Right atrium auricular region (tissue), 2 donors: ENCODE measurements at regions not wholly inside any gene's neighbourhood (a gene's known extent, or its start where the extent isn't known, plus 50 kb on each side); places are given as distances from the start of the nearest gene placed in this dataset.
"Not testable (repeated sequence)": the region's sequence is repeated elsewhere in the genome, so short reads cannot be mapped to it uniquely, and the experiment has no call there.

Experiments
- DNase-seq: peaks from one replicate; pipeline ENCODE4 v3.0.0-alpha.2; 2019; ENCODE audit warnings: low spot score
- H3K27ac ChIP-seq, 2 donors: fragments of 200-600 bp; sonication (generic); 1 replicate in 1 of 2; 2 replicates in 1 of 2; pipeline ENCODE4 v1.5.1; 2016 to 2019
- H3K27me3 ChIP-seq, 2 donors: fragments of 200-600 bp; sonication (generic); one replicate each; pipeline versions ENCODE4 v1.5.1 to v1.6.0; 2017 to 2019
- H3K36me3 ChIP-seq: fragments of 200-600 bp; sonication (generic); one replicate; pipeline ENCODE4 v1.5.1; 2016
- H3K4me1 ChIP-seq, 2 donors: fragments of 200-600 bp; sonication (generic); one replicate each; pipeline versions ENCODE4 v1.5.1 to v1.6.0; 2017 to 2019
- H3K4me3 ChIP-seq, 2 donors: fragments of 200-600 bp; sonication (generic); 1 replicate in 1 of 2; 2 replicates in 1 of 2; pipeline ENCODE4 v1.5.1; 2017 to 2019; ENCODE audit warnings: mild to moderate bottlenecking in 1 of 2, moderate library complexity in 1 of 2
- H3K9me3 ChIP-seq, 2 donors: fragments of 200-600 bp; sonication (generic); one replicate each; pipeline ENCODE4 v1.5.1; 2019
- CTCF ChIP-seq, 2 donors: fragments of 200-600 bp; sonication (generic); IDR thresholded peaks; one replicate each; pipeline ENCODE4 v1.5.1; 2019; ENCODE audit warnings: antibody characterized with exemption in 2 of 2

- Histone ChIP-seq H3K27ac (no peak overlapping the region), H3K4me1 (no peaks in the 10 kb centered on the region), H3K4me3 (no peak overlapping the region), H3K9me3 (no peaks in the 10 kb centered on the region), H3K27me3 (no peaks in the 10 kb centered on the region), H3K36me3 (no peaks in the 10 kb centered on the region)
- no peak for TF ChIP-seq CTCF (IDR thresholded peaks at IDR 0.05)
- DNase-seq: no peak
Observed at GRCh38 chr3:104044002-104044401, 1322.7 kb upstream of the ALCAM start.

- Histone ChIP-seq H3K36me3 (no peaks in the 10 kb centered on the region), H3K27ac (no peak overlapping the region), H3K27me3 (no peaks in the 10 kb centered on the region), H3K9me3 (no peaks in the 10 kb centered on the region), H3K4me3 (no peak overlapping the region), H3K4me1 (no peaks in the 10 kb centered on the region)
- no peak for TF ChIP-seq CTCF (IDR thresholded peaks at IDR 0.05)
- DNase-seq: no peak
Observed at GRCh38 chr3:104066658-104067057, 1300.1 kb upstream of the ALCAM start.

GRCh38 chr3:104069114-104069513 lies 1297.6 kb upstream of the ALCAM start:
- DNase-seq: no peak
- no peaks in the 10 kb centered on the region for H3K36me3 ChIP-seq

GRCh38 chr3:104070906-104071305 lies 1295.8 kb upstream of the ALCAM start:
- Histone ChIP-seq H3K36me3 (no peaks in the 10 kb centered on the region), H3K9me3 (no peaks in the 10 kb centered on the region), H3K27me3 (no peaks in the 10 kb centered on the region), H3K4me3 (no peak overlapping the region), H3K27ac (no peak overlapping the region), H3K4me1 (no peaks in the 10 kb centered on the region)
- TF ChIP-seq CTCF (IDR thresholded peaks at IDR 0.05): no peak
- no peak for DNase-seq

More at GRCh38 chr3:104069114-104069513, 1297.6 kb upstream of the ALCAM start:
- no peak for TF ChIP-seq CTCF (IDR thresholded peaks at IDR 0.05)
- Histone ChIP-seq H3K27ac (no peak overlapping the region), H3K4me3 (no peak overlapping the region), H3K9me3 (no peaks in the 10 kb centered on the region), H3K27me3 (no peaks in the 10 kb centered on the region), H3K4me1 (no peaks in the 10 kb centered on the region)

- no peak for TF ChIP-seq CTCF (IDR thresholded peaks at IDR 0.05)
- Histone ChIP-seq H3K4me3 (no peak overlapping the region), H3K4me1 (no peaks in the 10 kb centered on the region), H3K27me3 (no peaks in the 10 kb centered on the region), H3K9me3 (no peaks in the 10 kb centered on the region), H3K36me3 (no peaks in the 10 kb centered on the region), H3K27ac (no peak overlapping the region)
- no peak for DNase-seq
Observed at GRCh38 chr3:104080088-104080626, 1286.6 kb upstream of the ALCAM start.

- H3K27me3 ChIP-seq: no peaks in the 10 kb centered on the region
- peaks cover 0 to 16% of the 10 kb centered on the region in 2 donors for H3K9me3 ChIP-seq
- H3K4me1 ChIP-seq: no peaks in the 10 kb centered on the region
- no peaks in the 10 kb centered on the region for H3K36me3 ChIP-seq
- DNase-seq: no peak
- TF ChIP-seq CTCF (IDR thresholded peaks at IDR 0.05): no peak
- H3K4me3 ChIP-seq: no peak overlapping the region
- no peak overlapping the region for H3K27ac ChIP-seq
Observed at GRCh38 chr3:104088738-104089137, 1278.0 kb upstream of the ALCAM start.

- not testable (repeated sequence) for DNase-seq, H3K36me3 ChIP-seq, H3K4me1 ChIP-seq, H3K27ac ChIP-seq, H3K27me3 ChIP-seq, H3K4me3 ChIP-seq
- H3K9me3 ChIP-seq: peaks cover 0 to 16% of the 10 kb centered on the region in 2 donors
Observed at GRCh38 chr3:104089987-104090386, 1276.7 kb upstream of the ALCAM start.
